GM23338 (cell line): ENCODE measurements at regions not wholly inside any gene's neighbourhood (a gene's known extent, or its start where the extent isn't known, plus 50 kb on each side); places are given as distances from the start of the nearest gene placed in this dataset.

Experiments
- ATAC-seq: fragments of 200-7000 bp; cut with Tn5 transposase; 3 replicates; pipeline ENCODE4 v1.9.1; 2020
- DNase-seq: peaks from one replicate; pipeline ENCODE4 v3.0.0-alpha.2; 2015; ENCODE audit warnings: low spot score
- H2AFZ ChIP-seq: fragments of 200-600 bp; sonication (generic); 2 replicates; pipeline ENCODE4 v1.8.0; 2016; ENCODE audit warnings: antibody characterized with exemption, mild to moderate bottlenecking, moderate library complexity
- H3F3A ChIP-seq: fragments of 200-600 bp; sonication (generic); replicated peaks from 2 replicates; pipeline ENCODE4 v1.8.0; 2017; ENCODE audit warnings: antibody characterized with exemption, mixed run types, low read depth
- H3K27ac ChIP-seq: fragments of 200-600 bp; sonication (generic); 2 replicates; pipeline ENCODE4 v1.6.1; 2016; ENCODE audit warnings: low read depth
- H3K27me3 ChIP-seq: fragments of 200-600 bp; sonication (generic); 2 replicates; pipeline ENCODE4 v1.8.0; 2016; ENCODE audit warnings: mild to moderate bottlenecking, mixed run types, moderate library complexity; ENCODE audit not compliant: insufficient read depth
- H3K36me3 ChIP-seq: fragments of 200-600 bp; sonication (generic); 2 replicates; pipeline ENCODE4 v1.8.0; 2016; ENCODE audit warnings: mild to moderate bottlenecking; ENCODE audit not compliant: insufficient read depth
- H3K4me1 ChIP-seq: fragments of 200-600 bp; sonication (generic); 2 replicates; pipeline ENCODE4 v1.8.0; 2016; ENCODE audit warnings: mild to moderate bottlenecking, moderate library complexity; ENCODE audit not compliant: insufficient read depth
- H3K4me2 ChIP-seq: fragments of 200-600 bp; sonication (generic); 2 replicates; pipeline ENCODE4 v1.7.1; 2017; ENCODE audit warnings: mixed run types
- H3K4me3 ChIP-seq: fragments of 200-600 bp; sonication (generic); 2 replicates; pipeline ENCODE4 v1.6.1; 2016; ENCODE audit warnings: mixed run types
- H3K79me2 ChIP-seq: fragments of 200-600 bp; sonication (generic); replicated peaks from 2 replicates; pipeline ENCODE4 v1.8.0; 2017; ENCODE audit warnings: mild to moderate bottlenecking; ENCODE audit not compliant: insufficient read depth
- H3K9me2 ChIP-seq: fragments of 200-600 bp; sonication (generic); 2 replicates; pipeline ENCODE4 v1.8.0; 2017; ENCODE audit not compliant: insufficient read depth
- H4K20me1 ChIP-seq: fragments of 200-600 bp; sonication (generic); replicated peaks from 2 replicates; pipeline ENCODE4 v1.8.0; 2017; ENCODE audit warnings: mild to moderate bottlenecking; ENCODE audit not compliant: insufficient read depth
- H3K27ac Mint-ChIP-seq: 2 replicates; pipeline ENCODE4 v1.8.0; 2020; ENCODE audit warnings: inconsistent platforms, mild to moderate bottlenecking, moderate library complexity, mixed read lengths
- H3K27me3 Mint-ChIP-seq: 3 replicates; pipeline ENCODE4 v1.8.0; 2022; ENCODE audit warnings: low read depth, mild to moderate bottlenecking, moderate library complexity, mixed read lengths, inconsistent platforms; ENCODE audit not compliant: insufficient read depth, poor library complexity
- H3K36me3 Mint-ChIP-seq: 3 replicates; pipeline ENCODE4 v1.8.0; 2021; ENCODE audit warnings: low read depth, mild to moderate bottlenecking, inconsistent platforms, moderate library complexity, mixed read lengths
- H3K4me1 Mint-ChIP-seq: 3 replicates; pipeline ENCODE4 v1.8.0; 2020; ENCODE audit warnings: mild to moderate bottlenecking, inconsistent platforms, mixed read lengths
- H3K4me3 Mint-ChIP-seq: 3 replicates; pipeline ENCODE4 v1.8.0; 2021; ENCODE audit warnings: moderate library complexity, mild to moderate bottlenecking, inconsistent platforms, mixed read lengths
- H3K9me3 Mint-ChIP-seq: 3 replicates; pipeline ENCODE4 v1.8.0; 2020; ENCODE audit warnings: moderate library complexity, mild to moderate bottlenecking, inconsistent platforms, mixed read lengths
- CREB1 ChIP-seq: fragments of 250-450 bp; sonication (Bioruptor Pico); IDR thresholded peaks from 2 replicates; pipeline ENCODE4 v1.5.0; 2020; ENCODE audit warnings: low read depth, mild to moderate bottlenecking, moderate library complexity
- CTCF ChIP-seq, 2 experiments: fragments of 200-600 bp in 1 of 2; sonication (generic) in 1 of 2; conservative IDR thresholded peaks; 2 replicates each; pipeline versions ENCODE4 v1.5.1 to v1.6.1; 2016 to 2017; ENCODE audit warnings: antibody characterized with exemption in 2 of 2, low read depth in 2 of 2, mild to moderate bottlenecking in 2 of 2, moderate library complexity in 1 of 2
- EZH2 ChIP-seq: fragments of 200-600 bp; sonication (generic); IDR thresholded peaks from one replicate; pipeline ENCODE4 v1.8.0; 2017; ENCODE audit warnings: antibody characterized with exemption, mild to moderate bottlenecking, low read depth; ENCODE audit not compliant: unreplicated experiment
- EZH2phosphoT487 ChIP-seq: fragments of 200-600 bp; sonication (generic); IDR thresholded peaks from one replicate; pipeline ENCODE4 v1.8.1; 2018; ENCODE audit warnings: antibody characterized with exemption; ENCODE audit not compliant: unreplicated experiment
- JUNB ChIP-seq: IDR thresholded peaks from one replicate; pipeline ENCODE4 v1.6.1; 2016; ENCODE audit warnings: antibody characterized with exemption; ENCODE audit not compliant: unreplicated experiment
- NANOG ChIP-seq: IDR thresholded peaks from 2 replicates; pipeline ENCODE4 v1.6.1; 2016; ENCODE audit warnings: antibody characterized with exemption, borderline replicate concordance
- REST ChIP-seq: IDR thresholded peaks from one replicate; pipeline ENCODE4 v1.6.1; 2018; ENCODE audit warnings: antibody characterized with exemption; ENCODE audit not compliant: unreplicated experiment
- ZNF114 ChIP-seq: fragments of 250-450 bp; sonication (Bioruptor Pico); IDR thresholded peaks from 2 replicates; pipeline ENCODE4 v1.5.0; 2020; ENCODE audit warnings: mild to moderate bottlenecking, moderate library complexity
- ZNF331 ChIP-seq: fragments of 250-450 bp; sonication (Bioruptor Pico); IDR thresholded peaks from 2 replicates; pipeline ENCODE4 v1.5.0; 2020; ENCODE audit warnings: low read depth, mild to moderate bottlenecking, moderate library complexity
- TF ChIP-seq, protein P1 (sequence below): IDR thresholded peaks from 2 replicates; pipeline ENCODE4 v1.6.1; 2016; ENCODE audit warnings: antibody characterized with exemption
- TF ChIP-seq, protein P2 (sequence below): fragments of 250-450 bp; sonication (Bioruptor Pico); IDR thresholded peaks from 2 replicates; pipeline ENCODE4 v1.5.0; 2020; ENCODE audit warnings: mild to moderate bottlenecking, moderate library complexity

DNA sequence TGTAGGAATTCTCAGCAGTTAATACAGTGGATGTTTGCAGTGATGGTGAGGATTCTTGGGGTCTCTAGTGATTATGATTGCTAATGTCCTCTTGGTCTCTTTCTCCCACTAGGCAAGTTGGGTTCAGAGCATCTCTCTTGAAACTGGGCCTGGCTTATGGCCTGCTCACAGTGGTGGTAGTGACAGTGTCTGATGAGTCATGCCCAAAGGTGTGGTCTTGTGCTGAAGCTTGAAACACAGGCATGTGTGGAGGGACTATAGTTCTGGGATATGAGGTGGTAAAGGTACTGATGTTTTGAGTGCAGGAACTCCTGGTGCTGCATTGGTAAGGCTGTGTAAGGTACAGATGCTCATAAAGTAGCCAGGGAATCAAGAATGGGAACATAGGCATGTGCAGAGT, 231.1 kb downstream of the FAM170A start (continued):
- TF ChIP-seq EZH2 (no peak), ZNF331 (no peak), NANOG (no peak), EZH2phosphoT487 (no peak), CREB1 (no peak), REST (no peak), CTCF (conservative IDR thresholded peaks at IDR 0.05; ENCODE audit: low read depth in 2 of 2) (no peak)
- TF ChIP-seq, protein P1, sequence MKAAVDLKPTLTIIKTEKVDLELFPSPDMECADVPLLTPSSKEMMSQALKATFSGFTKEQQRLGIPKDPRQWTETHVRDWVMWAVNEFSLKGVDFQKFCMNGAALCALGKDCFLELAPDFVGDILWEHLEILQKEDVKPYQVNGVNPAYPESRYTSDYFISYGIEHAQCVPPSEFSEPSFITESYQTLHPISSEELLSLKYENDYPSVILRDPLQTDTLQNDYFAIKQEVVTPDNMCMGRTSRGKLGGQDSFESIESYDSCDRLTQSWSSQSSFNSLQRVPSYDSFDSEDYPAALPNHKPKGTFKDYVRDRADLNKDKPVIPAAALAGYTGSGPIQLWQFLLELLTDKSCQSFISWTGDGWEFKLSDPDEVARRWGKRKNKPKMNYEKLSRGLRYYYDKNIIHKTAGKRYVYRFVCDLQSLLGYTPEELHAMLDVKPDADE: no peak

DNA sequence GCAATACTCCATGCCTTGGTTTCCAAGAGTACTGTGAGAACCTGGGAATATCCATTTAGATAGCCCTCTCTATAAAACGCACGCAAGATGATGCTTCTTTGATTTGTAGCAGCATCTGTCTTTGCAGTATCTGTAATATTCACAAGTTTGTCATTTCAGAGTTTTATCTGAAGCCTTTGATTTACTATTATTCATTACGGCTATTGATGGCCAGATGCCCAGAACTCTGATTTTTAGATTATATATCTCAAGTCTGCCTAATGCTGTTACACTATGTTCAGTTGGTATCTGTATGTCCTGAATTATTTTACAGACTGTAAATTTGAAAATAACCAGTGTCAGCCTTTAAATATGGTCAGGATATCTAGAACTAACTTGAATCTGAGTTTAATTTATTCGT, 233.3 kb downstream of the FAM170A start:
- peaks cover 2% of the 10 kb centered on the region; the same call in 1 of the 3 replicates for H3K9me3 Mint-ChIP-seq
- H3K27me3 Mint-ChIP-seq: no peaks in the 10 kb centered on the region
- Histone ChIP-seq H3K27me3 (no peaks in the 10 kb centered on the region), H3K4me1 (peaks cover 13% of the 10 kb centered on the region; the same call in 1 of the 2 replicates), H4K20me1 (no peaks in the 10 kb centered on the region), H3K4me2 (no peak overlapping the region), H3K9me2 (0 out of 2 replicates have a peak, but pooled peaks cover 3% of the 10 kb centered on the region), H3K4me3 (no peak overlapping the region), H3K79me2 (no peaks in the 10 kb centered on the region), H3K27ac (no peak overlapping the region), H2AFZ (no peak overlapping the region), H3K36me3 (no peaks in the 10 kb centered on the region), H3F3A (no peaks in the 10 kb centered on the region)
- no peak overlapping the region for H3K27ac Mint-ChIP-seq
- ATAC-seq: no peak
- no peak overlapping the region for H3K4me3 Mint-ChIP-seq
- no peaks in the 10 kb centered on the region for H3K36me3 Mint-ChIP-seq
- no peak for DNase-seq
- H3K4me1 Mint-ChIP-seq: peaks cover 6% of the 10 kb centered on the region
- no peak for TF ChIP-seq JUNB
- TF ChIP-seq, protein P2, sequence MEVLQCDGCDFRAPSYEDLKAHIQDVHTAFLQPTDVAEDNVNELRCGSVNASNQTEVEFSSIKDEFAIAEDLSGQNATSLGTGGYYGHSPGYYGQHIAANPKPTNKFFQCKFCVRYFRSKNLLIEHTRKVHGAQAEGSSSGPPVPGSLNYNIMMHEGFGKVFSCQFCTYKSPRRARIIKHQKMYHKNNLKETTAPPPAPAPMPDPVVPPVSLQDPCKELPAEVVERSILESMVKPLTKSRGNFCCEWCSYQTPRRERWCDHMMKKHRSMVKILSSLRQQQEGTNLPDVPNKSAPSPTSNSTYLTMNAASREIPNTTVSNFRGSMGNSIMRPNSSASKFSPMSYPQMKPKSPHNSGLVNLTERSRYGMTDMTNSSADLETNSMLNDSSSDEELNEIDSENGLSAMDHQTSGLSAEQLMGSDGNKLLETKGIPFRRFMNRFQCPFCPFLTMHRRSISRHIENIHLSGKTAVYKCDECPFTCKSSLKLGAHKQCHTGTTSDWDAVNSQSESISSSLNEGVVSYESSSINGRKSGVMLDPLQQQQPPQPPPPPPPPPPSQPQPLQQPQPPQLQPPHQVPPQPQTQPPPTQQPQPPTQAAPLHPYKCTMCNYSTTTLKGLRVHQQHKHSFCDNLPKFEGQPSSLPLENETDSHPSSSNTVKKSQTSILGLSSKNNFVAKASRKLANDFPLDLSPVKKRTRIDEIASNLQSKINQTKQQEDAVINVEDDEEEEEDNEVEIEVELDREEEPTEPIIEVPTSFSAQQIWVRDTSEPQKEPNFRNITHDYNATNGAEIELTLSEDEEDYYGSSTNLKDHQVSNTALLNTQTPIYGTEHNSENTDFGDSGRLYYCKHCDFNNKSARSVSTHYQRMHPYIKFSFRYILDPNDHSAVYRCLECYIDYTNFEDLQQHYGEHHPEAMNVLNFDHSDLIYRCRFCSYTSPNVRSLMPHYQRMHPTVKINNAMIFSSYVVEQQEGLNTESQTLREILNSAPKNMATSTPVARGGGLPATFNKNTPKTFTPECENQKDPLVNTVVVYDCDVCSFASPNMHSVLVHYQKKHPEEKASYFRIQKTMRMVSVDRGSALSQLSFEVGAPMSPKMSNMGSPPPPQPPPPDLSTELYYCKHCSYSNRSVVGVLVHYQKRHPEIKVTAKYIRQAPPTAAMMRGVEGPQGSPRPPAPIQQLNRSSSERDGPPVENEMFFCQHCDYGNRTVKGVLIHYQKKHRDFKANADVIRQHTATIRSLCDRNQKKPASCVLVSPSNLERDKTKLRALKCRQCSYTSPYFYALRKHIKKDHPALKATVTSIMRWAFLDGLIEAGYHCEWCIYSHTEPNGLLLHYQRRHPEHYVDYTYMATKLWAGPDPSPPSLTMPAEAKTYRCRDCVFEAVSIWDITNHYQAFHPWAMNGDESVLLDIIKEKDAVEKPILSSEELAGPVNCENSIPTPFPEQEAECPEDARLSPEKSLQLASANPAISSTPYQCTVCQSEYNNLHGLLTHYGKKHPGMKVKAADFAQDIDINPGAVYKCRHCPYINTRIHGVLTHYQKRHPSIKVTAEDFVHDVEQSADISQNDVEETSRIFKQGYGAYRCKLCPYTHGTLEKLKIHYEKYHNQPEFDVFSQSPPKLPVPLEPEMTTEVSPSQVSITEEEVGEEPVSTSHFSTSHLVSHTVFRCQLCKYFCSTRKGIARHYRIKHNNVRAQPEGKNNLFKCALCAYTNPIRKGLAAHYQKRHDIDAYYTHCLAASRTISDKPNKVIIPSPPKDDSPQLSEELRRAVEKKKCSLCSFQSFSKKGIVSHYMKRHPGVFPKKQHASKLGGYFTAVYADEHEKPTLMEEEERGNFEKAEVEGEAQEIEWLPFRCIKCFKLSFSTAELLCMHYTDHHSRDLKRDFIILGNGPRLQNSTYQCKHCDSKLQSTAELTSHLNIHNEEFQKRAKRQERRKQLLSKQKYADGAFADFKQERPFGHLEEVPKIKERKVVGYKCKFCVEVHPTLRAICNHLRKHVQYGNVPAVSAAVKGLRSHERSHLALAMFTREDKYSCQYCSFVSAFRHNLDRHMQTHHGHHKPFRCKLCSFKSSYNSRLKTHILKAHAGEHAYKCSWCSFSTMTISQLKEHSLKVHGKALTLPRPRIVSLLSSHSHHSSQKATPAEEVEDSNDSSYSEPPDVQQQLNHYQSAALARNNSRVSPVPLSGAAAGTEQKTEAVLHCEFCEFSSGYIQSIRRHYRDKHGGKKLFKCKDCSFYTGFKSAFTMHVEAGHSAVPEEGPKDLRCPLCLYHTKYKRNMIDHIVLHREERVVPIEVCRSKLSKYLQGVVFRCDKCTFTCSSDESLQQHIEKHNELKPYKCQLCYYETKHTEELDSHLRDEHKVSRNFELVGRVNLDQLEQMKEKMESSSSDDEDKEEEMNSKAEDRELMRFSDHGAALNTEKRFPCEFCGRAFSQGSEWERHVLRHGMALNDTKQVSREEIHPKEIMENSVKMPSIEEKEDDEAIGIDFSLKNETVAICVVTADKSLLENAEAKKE: no peak
- TF ChIP-seq ZNF114 (CRISPR knock-in tag): no peak
- no peak for TF ChIP-seq EZH2
